Sigmoid colon (tissue), 3 donors: ENCODE measurements at regions not wholly inside any gene's neighbourhood (a gene's known extent, or its start where the extent isn't known, plus 50 kb on each side); places are given as distances from the start of the nearest gene placed in this dataset.

Experiments used
- POLR2A ChIP-seq, 2 donors: fragments of 450-650 bp; IDR thresholded peaks; one replicate each; pipeline ENCODE4 v1.6.1; 2016; ENCODE audit warnings: antibody characterized with exemption in 2 of 2, mild to moderate bottlenecking in 2 of 2, moderate library complexity in 2 of 2
- TF ChIP-seq, protein P1 (sequence below), 4 experiments: fragments of 450-650 bp in 3 of 4; fragments of 200-600 bp in 1 of 4; IDR thresholded peaks; one replicate each; pipeline ENCODE4 v1.5.1; 2016 to 2019; ENCODE audit warnings: antibody characterized with exemption in 4 of 4, mild to moderate bottlenecking in 3 of 4, moderate library complexity in 2 of 4

DNA sequence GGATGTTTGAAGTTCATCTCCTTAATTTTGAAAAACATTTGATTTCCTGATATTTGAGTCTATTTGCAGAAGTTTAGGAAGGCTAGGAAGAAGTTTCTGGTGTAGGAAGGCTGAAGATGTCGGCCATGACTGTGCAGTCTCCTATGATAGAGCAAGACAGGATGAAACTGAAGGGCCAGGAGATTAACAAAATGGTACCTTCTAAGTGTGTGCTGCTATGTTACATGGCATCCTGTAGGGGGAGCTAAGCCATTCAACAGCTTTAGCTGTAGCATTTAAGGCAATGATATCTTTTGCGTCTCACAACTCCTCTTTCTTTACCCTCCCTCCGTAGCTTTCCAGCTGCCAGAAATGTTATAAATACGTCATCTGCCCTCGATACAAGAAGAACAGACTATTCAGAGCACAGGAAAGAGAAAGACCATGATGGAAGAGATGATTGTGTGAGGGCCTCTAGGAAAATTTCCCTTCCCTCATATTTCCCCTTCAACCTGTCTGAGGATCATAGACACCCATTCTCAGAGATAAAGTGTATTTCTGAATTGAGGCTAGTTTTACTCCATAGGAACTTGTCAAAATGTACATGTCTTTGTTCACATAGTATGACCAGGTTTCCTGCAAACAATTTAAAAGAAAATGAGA, 61.1 kb downstream of the XCL1 start:
- TF ChIP-seq, protein P1, sequence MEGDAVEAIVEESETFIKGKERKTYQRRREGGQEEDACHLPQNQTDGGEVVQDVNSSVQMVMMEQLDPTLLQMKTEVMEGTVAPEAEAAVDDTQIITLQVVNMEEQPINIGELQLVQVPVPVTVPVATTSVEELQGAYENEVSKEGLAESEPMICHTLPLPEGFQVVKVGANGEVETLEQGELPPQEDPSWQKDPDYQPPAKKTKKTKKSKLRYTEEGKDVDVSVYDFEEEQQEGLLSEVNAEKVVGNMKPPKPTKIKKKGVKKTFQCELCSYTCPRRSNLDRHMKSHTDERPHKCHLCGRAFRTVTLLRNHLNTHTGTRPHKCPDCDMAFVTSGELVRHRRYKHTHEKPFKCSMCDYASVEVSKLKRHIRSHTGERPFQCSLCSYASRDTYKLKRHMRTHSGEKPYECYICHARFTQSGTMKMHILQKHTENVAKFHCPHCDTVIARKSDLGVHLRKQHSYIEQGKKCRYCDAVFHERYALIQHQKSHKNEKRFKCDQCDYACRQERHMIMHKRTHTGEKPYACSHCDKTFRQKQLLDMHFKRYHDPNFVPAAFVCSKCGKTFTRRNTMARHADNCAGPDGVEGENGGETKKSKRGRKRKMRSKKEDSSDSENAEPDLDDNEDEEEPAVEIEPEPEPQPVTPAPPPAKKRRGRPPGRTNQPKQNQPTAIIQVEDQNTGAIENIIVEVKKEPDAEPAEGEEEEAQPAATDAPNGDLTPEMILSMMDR (IDR thresholded peaks at IDR 0.05) = peak in 2 of 4 experiments; percentile 17 to 20
- TF ChIP-seq POLR2A (IDR thresholded peaks at IDR 0.05) = no peak
